ENCODE measurements at regions not wholly inside any gene's neighbourhood (a gene's known extent, or its start where the extent isn't known, plus 50 kb on each side); places are given as distances from the start of the nearest gene placed in this dataset.

DNA sequence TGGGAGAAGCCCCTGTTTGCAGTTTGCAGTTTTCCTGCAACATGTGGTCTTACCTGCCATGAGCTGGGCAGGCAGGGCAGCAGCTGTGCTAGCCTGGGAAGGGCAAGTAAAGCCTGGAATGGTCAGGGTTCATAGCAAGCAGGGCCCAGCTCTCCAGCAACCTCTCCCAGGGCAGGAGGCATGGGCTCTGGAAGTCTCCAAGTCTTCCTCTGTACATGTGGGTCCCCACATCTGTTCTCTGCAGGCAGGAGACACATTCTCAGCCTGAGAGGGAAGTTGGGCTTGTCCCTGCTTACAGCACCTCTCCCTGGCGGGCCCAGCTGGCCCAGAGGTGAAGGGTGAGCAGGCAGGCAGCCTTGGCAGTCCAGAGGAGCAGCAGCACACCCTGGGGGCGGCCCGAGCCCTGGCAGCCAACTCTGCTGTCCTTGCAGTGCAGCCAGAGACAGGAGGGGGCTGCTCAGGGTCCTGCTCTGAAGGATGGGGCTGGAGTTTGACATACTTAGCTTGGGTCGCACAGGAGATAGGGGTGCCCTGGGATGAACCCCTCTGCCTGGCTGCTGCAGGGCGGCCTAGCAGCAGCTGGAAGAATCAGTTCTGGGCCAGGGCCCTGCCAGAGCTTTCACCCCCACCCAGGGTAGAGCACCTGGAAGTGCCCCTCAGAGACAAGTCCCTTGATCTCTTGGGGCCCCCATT, 176.0 kb downstream of the MRPL14 start:
- TF ChIP-seq POLR2AphosphoS5 (IDR thresholded peaks at IDR 0.05; ENCODE audit: low read depth, low read length) = no peak
- no peak for TF ChIP-seq TCF7L2 (IDR thresholded peaks at IDR 0.05; ENCODE audit: borderline replicate concordance, extremely low read depth, insufficient read depth, insufficient read length)
- no peak for TF ChIP-seq POLR2A (IDR thresholded peaks at IDR 0.05; ENCODE audit: borderline replicate concordance, extremely low read depth, insufficient read depth, insufficient read length)
- TF ChIP-seq, protein P1, sequence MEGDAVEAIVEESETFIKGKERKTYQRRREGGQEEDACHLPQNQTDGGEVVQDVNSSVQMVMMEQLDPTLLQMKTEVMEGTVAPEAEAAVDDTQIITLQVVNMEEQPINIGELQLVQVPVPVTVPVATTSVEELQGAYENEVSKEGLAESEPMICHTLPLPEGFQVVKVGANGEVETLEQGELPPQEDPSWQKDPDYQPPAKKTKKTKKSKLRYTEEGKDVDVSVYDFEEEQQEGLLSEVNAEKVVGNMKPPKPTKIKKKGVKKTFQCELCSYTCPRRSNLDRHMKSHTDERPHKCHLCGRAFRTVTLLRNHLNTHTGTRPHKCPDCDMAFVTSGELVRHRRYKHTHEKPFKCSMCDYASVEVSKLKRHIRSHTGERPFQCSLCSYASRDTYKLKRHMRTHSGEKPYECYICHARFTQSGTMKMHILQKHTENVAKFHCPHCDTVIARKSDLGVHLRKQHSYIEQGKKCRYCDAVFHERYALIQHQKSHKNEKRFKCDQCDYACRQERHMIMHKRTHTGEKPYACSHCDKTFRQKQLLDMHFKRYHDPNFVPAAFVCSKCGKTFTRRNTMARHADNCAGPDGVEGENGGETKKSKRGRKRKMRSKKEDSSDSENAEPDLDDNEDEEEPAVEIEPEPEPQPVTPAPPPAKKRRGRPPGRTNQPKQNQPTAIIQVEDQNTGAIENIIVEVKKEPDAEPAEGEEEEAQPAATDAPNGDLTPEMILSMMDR (IDR thresholded peaks at IDR 0.05 in 2 of 3, conservative IDR thresholded peaks at IDR 0.05 in 1 of 3; ENCODE audit: borderline replicate concordance in 1 of 3, insufficient read depth in 1 of 3, low read depth in 2 of 3, low read length in 2 of 3) = peak; percentile 41 to 85 (median 43)
- TF ChIP-seq EZH2 (IDR thresholded peaks at IDR 0.05) = no peak

All from HCT116 (cell line).